Retinal pigment epithelial cell (primary cell): ENCODE measurements at regions not wholly inside any gene's neighbourhood (a gene's known extent, or its start where the extent isn't known, plus 50 kb on each side); places are given as distances from the start of the nearest gene placed in this dataset.

Experiments used
- DNase-seq: peaks from one replicate; pipeline ENCODE4 v3.0.0-alpha.2; 2010; ENCODE audit warnings: low read depth
- H3K4me3 ChIP-seq: 2 replicates; pipeline ENCODE4 v1.5.1; 2011; ENCODE audit warnings: mild to moderate bottlenecking, low read length, control low read depth, moderate library complexity
- CTCF ChIP-seq: conservative IDR thresholded peaks from 2 replicates; pipeline ENCODE4 v1.5.1; 2011; ENCODE audit warnings: low read depth, low read length, control low read depth, inconsistent platforms

DNA sequence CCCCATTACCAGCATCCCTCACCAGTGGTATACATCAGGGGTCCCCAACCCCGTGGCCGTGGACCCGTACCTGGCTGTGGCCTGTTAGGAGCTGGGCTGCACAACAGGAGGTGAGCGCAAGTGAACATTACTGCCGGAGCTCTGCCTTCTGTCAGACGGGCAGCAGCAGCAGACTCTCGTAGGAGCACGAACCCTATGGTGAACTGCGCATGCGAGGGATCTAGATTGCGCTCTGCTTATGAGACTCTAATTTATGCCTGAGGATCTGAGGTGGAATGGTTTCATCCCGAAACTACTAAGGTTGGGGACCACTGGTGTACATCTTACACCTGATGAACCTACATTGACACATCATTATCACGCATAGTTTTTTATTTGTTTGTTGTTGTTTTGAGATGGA is 52.8 kb upstream of the DHX15 start:
- TF ChIP-seq CTCF: no peak
- no peak for DNase-seq
- H3K4me3 ChIP-seq: no peak overlapping the region

DNA sequence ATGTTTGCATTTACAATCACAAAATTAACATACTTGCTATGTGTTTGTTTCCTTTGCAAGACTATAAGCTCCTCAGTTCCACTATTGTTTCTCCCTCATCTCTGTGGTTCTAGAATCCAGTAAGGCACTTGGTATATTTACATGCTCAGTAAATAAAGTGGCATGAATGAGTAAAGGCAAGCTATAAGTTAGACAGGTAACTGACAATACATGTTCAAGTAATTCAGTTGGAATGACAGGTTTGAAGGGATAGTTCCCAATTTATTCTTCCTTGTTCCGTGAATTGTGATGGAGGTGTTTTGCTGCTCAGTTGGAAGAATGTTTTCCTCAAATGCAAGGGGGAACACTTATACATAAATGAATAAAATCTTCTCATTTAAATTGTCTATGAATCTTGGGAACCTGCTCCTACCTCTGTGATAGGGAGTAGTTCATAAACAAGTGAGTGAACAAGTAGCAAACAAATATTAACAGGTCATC is 54.1 kb upstream of the DHX15 start:
- no peak overlapping the region for H3K4me3 ChIP-seq
- no peak for DNase-seq
- TF ChIP-seq CTCF: no peak

- no peak for DNase-seq
- H3K4me3 ChIP-seq: no peak overlapping the region
- TF ChIP-seq CTCF: no peak
These were observed 55.4 kb upstream of the DHX15 start for GRCh38 chr4:24639714-24640113.

GRCh38 chr4:24640366-24640765 is 56.0 kb upstream of the DHX15 start:
- no peak for TF ChIP-seq CTCF
- no peak overlapping the region for H3K4me3 ChIP-seq
- no peak for DNase-seq

GRCh38 chr4:24642981-24643547 is 58.7 kb upstream of the DHX15 start:
- peak; percentile 53 for DNase-seq
- TF ChIP-seq CTCF: no peak
- H3K4me3 ChIP-seq: no peak overlapping the region

DNA sequence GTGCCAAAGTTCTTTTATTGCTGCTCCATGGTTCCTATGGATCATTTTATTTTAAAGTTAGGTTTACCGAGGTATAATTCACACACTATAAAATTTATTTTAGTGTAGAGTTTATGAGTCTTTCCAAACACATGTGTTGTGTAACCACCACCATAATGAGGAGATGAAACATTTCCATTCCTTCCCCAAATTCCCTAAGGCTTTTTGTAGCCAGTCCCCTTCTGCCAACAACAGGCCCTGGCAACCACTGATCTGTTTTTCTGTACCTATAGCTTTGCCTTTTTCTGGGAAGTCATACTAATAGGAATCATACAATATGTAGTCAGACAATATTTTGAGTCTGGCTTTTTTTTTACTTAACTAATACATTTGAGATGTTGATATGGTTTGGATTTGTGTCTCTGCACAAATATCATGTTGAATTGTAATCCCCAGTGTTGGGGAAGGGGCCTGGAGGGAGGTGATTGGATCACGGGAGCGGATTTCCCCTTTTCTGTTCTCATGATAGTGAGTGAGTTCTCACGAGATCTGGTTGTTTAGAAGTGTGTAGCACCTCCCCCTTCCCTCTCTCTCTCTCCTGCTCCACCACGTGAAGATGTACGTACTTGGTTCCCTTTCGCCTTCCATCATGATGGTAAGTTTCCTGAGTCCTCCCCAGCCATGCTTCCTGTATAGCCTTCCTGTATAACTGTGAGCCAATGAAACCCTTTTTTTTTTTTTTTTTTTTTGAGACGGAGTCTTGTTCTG is 59.6 kb upstream of the DHX15 start:
- no peak for DNase-seq

More for the DNA sequence above, 59.6 kb upstream of the DHX15 start:
- no peak overlapping the region for H3K4me3 ChIP-seq
- no peak for TF ChIP-seq CTCF
